NCI-H460 (cell line): ENCODE measurements at regions not wholly inside any gene's neighbourhood (a gene's known extent, or its start where the extent isn't known, plus 50 kb on each side); places are given as distances from the start of the nearest gene placed in this dataset.

Experiments
- DNase-seq: peaks from one replicate; pipeline ENCODE4 v3.0.0-alpha.2; 2016; ENCODE audit warnings: low read depth; ENCODE audit errors: extremely low read depth

DNA sequence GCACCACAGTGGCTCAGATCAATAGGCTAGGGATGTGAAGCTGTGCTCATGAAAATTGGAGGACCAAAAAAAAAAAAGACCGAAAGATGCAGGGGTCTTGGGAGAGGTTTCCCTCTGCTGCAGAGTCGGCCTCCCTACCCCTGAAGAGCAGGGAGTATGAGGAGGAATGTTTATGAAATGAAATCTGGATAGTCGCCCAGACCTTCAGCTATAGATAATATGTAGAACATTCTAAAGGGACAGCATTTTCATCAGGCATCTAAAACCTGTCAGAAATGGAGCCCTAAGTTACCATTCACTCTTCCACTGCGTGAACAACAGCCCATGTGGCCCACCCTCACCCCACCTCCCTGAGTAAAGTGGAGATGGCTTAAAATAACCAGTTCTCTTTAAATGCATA, 122.9 kb downstream of the TMEM174 start:
- no peak for DNase-seq

DNA sequence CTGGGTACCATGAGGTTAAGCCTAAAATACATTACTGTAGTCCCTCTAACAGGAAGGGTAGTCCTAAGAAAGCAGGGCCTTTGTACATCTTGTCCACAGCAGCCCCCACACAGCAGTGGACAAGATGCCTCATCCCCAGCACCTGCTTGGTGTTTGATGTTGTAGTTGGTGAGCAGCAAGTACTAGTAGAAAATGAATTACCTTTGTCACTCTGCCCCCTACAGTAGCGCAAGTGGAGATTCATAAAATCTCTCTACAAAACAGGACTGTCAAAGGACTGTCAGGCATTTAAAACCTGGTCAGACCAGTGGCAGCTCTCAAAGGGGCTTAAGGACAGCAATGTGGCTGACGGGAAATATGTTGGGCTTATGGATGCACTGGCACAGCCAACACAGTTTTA, 122.5 kb downstream of the TMEM174 start:
- no peak for DNase-seq

DNA sequence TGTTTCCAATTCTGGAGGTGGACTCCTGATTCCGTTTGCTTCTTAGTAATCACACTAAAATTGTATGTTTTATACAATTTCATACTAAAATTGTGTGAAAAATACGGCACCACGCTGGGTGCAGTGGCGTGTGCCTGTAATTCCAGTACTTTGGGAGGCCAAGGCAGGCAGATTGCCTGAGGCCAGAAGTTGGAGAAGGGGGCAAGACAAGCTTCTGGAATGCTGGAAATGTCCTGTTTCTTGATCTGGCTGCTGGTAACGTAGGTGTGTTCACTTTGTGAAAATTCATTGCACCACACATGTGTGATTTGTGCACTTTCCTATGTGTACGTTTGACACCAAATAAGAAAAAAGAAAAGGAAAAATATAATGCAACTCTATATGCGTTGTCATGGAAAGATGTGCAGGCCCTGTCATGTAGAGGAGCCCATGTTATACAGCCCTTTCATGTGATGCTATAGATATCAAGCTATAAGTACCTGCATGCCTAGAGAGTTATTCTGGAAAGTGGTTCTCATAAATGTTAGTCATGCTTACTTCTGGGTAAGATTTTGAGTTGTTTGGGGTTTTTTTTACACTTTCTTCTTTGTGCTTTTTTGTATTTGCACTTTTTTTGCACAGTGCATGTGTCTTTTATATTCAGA, 119.9 kb downstream of the TMEM174 start:
- DNase-seq, result no peak

DNA sequence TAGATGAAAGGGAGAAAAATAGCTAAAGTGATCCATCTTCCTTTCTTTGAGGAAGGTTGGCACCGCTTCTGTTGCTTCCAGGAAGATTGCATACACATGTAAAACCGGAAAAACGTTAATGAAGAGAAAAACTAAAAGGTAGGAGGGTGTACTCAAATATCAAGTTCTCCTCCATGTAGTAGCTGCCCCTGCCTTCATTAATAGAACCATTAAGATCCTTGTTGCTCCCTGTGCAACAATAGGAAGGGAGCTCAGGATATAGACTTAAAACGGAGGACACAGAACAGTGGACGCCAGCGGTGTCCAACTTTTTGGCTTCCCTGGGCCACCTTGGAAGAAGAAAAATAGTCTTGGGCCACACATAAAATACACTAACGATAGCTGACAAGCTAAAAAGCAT, 118.9 kb downstream of the TMEM174 start:
- DNase-seq, result no peak

DNA sequence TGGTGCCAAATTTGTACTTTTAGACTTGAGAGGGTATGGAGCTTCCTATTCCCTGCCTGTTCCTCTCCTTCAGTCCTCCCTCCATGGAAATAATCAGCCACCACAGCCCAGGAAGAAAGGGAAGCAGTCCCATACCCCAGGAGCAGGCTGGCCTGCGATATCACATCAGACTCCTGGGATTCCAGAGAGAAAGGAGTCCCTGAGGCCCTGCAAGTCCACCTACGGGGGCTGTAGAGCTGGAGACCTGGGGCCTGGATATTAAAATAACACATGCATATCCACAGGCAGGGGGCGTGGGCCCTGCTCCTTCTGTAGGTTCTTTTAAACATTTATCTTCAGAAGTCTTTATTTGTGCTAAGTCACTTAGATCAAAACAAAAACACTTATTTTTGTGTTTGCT, 117.2 kb downstream of the TMEM174 start:
- no peak for DNase-seq

DNA sequence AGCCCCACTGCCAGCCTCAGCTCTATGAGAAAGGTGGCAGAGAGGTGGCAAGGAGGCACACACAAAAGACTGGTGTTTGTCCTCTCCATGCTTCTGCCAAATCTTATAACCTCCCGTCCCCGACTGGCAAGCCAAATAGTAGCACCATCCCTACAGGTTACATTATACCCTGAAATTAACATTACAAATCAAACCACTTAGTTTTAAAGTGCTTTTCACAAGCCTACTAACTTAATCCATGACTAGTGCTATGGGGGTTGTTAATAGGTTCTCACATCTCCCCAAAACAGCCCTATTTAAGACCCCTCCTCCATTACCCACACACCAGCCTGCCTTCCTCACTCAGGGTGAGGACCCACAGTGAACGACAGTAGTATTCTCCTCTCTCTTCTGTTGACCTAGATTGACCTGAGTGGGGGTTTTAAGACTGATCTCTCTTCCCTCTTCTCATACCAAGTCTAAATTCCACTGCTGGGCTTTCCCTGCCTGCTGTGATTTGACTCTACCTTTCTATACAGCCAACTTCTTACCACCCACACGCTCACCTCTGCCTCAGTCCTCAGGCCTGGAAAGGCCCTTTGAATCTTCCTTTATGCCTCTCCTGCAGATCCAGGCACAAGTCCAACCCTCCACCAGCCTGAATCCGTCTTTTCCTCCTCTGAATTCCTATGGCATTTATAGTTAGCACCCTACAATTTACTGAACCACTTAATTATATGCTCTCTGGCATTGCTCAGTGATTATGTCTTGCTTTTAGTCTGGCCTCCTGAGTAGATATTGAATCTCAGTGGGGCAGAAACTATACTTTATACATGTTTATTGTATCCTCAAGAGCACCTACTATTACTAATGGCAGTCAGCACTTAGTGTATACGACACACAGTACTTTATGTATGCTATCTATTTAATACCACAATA, 116.1 kb downstream of the TMEM174 start:
- DNase-seq, result no peak

DNA sequence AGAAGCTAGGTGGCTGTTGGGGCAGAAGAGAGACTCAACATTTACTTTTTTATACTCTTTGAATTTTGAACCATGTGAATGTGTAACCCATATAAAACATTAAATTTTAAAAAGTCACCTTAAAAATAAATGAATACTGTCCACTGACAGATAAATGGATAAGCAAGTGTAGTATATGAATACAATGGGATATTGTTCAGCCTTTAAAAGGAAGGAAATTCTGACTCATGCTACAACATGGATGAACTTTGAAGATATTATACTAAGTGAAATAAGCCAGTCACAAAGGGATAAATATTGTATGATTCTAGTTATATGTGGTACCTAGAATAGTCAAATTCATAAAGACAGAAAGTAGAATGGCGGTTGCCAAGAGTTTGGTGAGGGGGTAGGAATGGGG, 113.9 kb downstream of the TMEM174 start:
- DNase-seq, result no peak

DNA sequence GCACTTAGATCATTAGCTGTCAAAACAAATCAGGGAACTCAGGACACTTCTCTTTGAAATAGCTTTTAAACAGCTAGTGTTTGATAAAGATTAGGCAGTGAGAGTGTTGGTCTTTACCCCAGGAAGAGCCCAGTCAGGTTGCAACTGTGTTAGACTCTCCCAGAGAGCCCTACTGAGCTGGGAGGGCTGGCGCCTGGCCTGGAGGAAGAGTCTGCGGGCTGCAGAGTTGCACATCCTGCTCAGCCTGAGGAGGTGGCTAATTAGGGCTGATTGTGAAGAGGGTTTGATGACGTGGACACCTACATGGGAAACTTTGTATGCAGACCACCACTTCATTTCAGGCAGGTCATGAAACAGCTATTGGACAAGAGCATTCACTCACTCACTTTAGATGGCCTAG, 112.0 kb downstream of the TMEM174 start:
- DNase-seq, result no peak

DNA sequence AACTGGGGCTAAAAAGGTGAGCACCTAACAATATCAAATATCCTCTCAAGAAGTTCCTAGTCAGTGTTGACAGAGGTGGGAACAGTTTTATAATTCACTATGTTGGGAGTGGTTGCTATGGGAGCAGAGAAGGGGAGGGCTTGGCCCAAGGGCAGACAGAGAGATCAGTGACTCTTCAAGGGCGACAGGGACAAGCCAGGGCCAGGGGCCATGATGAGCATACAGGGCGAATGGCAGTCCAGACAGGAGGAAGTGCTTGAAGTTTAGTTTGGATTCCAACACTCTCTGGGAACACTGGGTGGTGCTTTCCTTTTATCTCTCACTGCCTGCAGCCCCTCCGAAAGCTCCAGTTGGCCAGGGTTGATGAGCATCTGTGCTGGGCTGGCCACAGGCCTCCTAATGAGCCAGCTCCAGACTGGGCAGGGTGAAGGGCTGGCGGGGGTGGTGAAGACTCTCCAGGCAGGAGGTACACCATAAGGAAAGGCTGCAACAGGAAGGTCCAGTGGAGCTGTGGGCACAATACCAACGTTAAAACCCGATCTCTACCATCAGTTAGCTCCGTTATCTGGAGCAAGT, 111.3 kb downstream of the TMEM174 start:
- DNase-seq, result no peak

DNA sequence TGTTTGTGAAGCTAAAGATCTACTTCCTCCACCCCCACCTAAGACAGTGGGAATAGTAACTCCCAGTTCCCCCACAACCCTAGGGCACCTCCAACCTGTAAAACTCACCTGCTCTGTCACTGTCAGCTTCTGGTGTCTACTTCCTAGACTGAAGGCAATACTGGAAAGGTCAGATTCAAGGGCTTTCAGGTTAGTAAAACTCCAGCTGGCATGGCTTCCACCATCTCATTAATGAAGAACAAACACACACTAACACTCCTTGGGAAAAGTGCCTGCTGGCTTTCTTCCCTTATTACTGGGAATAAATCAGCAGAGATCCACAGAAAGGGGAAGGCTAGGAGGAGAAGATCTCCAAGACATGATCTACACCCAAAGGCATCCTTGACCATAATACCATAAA, 109.9 kb downstream of the TMEM174 start:
- no peak for DNase-seq

DNA sequence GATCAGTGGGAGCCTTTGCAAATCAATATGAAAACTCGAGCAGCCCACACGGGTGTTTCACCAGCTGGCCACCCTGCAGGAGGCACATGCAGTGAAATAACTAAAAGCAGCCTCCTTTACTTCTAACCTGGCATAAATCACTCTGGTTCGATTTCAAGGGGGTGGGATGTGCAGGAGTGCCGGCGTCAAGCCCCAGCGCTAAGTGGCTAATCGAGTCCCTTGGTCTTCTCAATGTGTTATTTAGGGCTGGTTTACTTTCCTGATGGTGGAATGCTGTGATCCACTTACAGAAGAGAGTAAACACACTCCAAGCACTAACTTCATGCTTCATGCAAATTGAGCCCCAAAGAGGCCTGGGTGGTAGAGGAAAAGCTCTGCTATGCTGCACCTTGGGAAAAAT, 109.4 kb downstream of the TMEM174 start:
- DNase-seq, result no peak

DNA sequence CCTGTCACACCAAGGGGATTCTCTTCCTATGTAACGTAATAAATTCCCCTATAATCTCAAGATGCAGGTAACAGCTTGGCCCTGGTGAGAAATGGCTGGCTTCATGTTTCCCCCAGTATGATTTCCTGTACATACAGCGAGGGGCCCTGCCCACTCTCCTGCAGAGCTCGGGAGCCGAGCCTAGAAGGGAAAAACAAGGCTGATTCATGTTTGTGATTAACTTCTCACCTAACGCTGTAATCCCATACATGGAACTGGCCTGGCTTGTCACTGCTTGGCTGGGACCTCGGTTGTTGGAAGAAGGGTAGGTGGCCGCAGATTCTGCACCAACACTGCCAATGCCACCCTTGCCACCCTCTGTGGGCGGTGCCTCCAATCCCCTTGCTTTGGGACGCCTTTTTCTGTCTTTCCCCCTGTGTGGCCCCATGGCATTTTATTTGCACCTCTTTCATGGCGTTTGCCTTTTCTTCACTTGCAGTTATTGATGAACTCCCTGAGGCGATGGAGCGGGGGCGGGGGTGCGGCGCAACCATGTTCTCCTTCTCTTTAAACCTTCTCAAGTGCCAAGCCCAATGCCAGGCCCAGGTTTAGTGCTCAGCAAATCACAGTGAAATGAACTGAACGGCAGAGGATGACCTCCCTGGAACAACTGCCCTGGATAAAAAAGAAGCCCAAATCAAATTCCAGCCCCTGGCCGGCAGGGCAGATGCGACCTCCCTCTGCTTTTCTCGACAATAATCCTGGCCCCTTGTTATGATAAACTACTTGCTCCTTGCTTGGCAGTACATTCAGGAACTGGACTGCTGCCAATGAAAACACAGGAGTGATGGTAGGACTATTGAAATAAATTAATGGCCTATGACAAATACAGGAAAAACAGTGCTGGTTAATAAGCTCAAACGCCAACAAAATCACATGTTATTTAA, 108.1 kb downstream of the TMEM174 start:
- DNase-seq, result peak; percentile 16

DNA sequence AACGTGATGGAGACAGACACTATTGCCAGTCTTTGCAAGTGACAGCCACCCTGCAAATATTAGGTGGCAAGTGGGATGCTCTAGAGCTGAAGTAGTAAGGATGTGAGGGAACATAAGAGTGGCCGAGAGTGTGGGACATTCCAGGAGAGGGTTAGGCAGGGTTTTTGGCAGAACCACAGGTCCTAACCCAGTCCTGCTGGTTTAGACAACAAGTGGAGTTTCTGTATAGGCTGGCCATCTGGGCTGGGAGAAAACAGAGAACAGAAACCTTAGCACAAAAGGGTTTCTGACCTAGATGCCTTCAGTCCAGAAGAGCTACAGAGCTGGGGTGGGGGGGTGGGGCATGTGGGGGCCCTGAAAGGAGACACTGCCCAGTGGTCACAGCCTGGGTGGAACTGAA, 107.4 kb downstream of the TMEM174 start:
- DNase-seq, result no peak

DNA sequence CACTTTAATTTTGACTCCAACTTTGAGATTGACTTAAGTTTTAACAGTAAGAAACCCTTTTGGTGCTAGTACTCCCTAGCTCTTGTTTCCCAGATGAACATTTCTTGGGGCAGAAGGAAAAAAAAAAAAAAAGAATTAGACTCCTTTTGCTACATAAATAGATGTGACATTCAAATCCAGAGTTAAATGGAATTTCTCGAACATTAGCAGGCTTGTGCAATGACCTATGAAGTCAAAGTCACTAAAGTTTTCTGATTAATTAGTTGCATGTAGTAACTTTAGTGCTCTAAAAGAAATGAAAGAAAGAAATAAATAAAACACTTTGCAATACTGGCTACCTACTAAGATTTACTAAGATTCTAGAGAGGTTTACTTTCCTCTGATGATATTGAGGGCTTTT, 106.8 kb downstream of the TMEM174 start:
- DNase-seq, result no peak

DNA sequence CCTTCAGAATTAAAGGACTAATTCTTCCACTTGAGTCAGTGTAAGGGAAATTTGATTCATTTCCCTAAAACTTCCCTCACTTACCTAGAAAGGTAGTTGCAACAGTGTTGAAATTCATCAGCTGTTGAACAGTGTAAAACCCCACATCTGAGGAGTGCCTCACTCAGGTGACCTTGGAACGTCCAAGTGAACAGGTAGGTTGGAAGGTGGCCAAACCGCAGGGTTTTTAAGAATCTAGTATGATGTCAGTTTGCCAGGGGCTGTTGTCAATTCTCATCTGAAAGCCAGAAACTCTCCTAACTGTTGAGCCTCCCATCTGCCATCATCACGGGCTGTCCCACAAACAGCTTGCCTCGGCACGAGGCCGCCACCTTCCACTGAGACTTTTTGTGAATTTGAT, 105.7 kb downstream of the TMEM174 start:
- no peak for DNase-seq

DNA sequence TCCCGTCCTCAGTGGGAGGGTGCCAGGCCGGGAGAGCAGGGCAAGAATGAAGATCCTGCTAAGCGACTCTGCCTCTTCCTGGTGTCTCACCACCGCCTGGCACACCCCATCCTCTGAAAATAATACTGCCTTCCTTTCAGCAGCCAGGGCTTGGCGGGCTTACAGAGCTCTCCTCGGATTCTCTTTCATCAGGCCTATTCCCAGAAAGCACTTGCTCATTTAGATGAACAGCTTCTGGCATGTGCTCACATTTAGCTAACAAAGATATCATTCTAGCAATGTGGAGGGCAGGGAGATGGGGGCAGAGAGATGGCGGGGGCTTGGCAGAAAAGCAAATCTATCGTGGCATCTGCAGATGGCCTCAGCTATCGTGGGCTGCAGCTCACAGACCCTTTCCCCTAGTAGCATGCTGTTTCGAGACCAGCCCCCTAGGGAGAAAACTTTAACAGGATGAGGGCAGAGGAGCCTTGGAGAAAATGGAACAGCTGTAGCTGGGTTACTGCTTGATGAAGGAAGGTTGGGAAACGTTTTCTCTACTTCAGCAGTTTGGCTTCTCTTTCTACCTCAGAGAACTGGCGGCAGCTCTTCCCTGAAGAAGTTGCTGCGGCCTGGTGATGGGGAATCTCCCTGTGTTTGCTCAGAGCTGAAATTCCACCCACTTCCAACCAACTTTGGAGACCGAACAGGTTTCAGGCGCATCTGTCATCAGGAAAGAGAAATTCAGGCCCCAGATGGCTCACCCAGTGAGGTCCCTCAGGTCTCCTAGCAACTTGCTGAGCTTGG, 102.1 kb downstream of the TMEM174 start:
- no peak for DNase-seq

DNA sequence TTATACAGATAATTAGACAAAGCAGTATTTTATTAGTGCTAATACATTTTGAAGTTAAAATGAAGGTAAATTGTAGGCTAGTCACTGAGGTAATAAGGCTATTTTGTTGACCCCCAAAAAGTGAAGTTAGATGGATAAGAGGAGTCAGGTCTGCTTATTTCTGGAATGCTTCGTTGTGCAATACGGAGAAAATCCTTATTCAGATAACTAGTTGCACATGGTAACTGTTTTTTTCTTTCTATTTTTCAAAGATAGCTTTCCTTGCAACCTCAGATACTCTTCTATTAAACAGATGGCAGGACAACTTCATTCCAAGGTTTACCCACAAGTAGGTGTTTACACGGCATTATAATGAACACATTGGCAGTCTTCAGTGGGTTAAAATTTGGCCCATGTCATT, 101.1 kb downstream of the TMEM174 start:
- no peak for DNase-seq

DNA sequence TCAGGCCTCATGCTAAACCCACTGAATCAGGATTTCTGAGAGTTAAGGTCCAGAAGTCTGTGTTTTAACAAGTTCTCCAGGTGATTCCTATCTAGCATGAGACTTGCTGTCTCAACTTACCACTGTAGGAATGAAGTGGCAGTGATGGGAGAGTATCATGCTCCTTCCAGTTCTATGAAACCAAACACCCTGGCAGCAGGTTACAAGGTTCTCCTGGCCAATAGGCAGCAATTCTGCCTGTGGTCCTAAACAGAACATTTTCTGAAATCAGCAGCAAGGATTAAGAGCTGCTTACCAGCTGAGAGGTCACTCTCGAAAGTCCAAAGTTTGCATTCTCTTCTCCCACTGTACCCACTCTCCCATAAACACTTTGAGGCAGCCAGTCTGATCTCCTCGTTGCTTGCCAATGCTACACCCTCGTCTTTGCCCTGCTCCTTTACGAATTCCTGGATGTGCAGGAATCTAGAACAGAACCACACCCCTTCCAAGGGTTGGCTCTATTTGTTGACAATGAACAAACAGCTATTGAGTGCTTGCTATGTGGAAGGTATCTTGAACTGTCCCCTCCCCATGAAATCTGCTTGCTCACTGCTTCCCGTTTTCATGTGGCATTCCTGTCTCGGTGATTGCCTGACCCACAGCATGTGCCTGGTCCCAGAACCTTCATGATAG, 100.5 kb downstream of the TMEM174 start:
- DNase-seq, result peak; percentile 21

DNA sequence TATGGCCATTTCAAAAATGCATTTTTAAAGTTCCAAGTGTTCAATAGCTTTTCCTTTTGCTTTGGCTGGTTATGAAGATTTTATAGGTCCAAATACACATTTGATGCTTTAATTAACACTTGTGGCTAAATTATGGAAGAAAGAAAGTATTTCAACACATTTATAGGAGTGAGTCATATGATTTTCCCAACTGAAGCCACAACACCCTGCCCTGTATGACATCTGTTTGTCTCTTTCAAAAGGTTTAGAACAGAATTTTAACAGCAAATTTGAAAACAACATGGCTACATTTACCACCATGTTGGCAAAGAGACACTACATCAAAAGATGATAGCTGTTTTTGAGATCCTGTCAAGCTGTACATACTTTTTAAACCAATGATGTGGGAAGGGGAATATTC, 99.4 kb downstream of the TMEM174 start:
- no peak for DNase-seq

DNA sequence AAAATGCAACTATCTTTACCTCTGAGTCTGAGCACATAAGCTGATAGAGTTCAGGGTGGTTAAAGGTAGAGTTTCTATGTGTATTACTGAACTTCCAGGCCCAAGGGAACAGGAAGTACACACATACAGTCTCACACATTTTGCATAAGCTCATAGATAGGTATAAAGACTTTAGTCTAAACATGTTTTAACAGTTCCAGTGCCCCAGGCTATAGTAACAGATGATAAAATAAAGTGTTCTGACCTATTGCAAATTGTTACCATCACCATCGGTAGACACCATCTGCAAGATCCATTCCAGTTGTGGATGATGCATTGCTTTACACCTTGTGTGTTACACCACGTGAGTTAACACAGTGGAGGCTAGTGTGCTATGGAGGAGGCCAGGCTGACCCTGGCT, 95.8 kb downstream of the TMEM174 start:
- DNase-seq, result no peak
